ENCODE measurements at regions not wholly inside any gene's neighbourhood (a gene's known extent, or its start where the extent isn't known, plus 50 kb on each side); places are given as distances from the start of the nearest gene placed in this dataset.

GRCh38 chr4:79831119-79831528, 241.9 kb downstream of the ANTXR2 start (continued):
- TF ChIP-seq ATF3 (IDR thresholded peaks at IDR 0.05; ENCODE audit: borderline replicate concordance, extremely low read depth, low read depth, low read length) (no peak), SRF (IDR thresholded peaks at IDR 0.05; ENCODE audit: low read depth in 2 of 2, low read length in 2 of 2) (no peak), NFYA (IDR thresholded peaks at IDR 0.05; ENCODE audit: borderline replicate concordance, low read depth, low read length) (no peak), SREBF1 (IDR thresholded peaks at IDR 0.05; ENCODE audit: low read length) (no peak), ESRRA (IDR thresholded peaks at IDR 0.05; ENCODE audit: low read length) (no peak), CREM (IDR thresholded peaks at IDR 0.05; ENCODE audit: low read depth) (no peak), CEBPZ (IDR thresholded peaks at IDR 0.05; ENCODE audit: low read depth, low read length) (no peak), NR2F1 (conservative IDR thresholded peaks at IDR 0.05) (no peak), TAF1 (IDR thresholded peaks at IDR 0.05; ENCODE audit: borderline replicate concordance, low read depth, low read length) (no peak)

- in situ Hi-C loops (cut with MboI) (no loop called here), intact Hi-C loops (cut with micrococcal nuclease; ENCODE audit: unreplicated experiment) (no loop called here)
- RAD21 ChIA-PET (ENCODE audit: unreplicated experiment) = no interaction called here
- TF ChIP-seq MYB (IDR thresholded peaks at IDR 0.05; ENCODE audit: borderline replicate concordance, low read depth, low read length) (no peak), MEF2B (IDR thresholded peaks at IDR 0.05; ENCODE audit: partially characterized antibody, poor library complexity, severe bottlenecking) (no peak), BCL11A (IDR thresholded peaks at IDR 0.05; ENCODE audit: low read depth, low read length) (no peak), HCFC1 (IDR thresholded peaks at IDR 0.05; ENCODE audit: low read length) (no peak), TCF7 (IDR thresholded peaks at IDR 0.05; ENCODE audit: borderline replicate concordance) (no peak), POLR2AphosphoS2 (IDR thresholded peaks at IDR 0.05; ENCODE audit: low read depth, low read length) (no peak), FOXK2 (IDR thresholded peaks at IDR 0.05) (no peak), ZBTB33 (IDR thresholded peaks at IDR 0.05) (no peak), LARP7 (IDR thresholded peaks at IDR 0.05) (no peak)
Measured at GRCh38 chr4:79827283-79827682, 245.7 kb downstream of the ANTXR2 start.

More at GRCh38 chr4:79827283-79827682, 245.7 kb downstream of the ANTXR2 start:
- Histone ChIP-seq H2AFZ (ENCODE audit: control insufficient read depth, low read depth, low read length) (no peak overlapping the region), H3K4me1 (ENCODE audit: control insufficient read depth, insufficient read depth, low read length) (no peaks in the 10 kb centered on the region), H4K20me1 (ENCODE audit: control insufficient read depth, insufficient read depth) (no peaks in the 10 kb centered on the region), H3K27me3 (replicated peaks in 1 of 2; ENCODE audit: control insufficient read depth in 2 of 2, insufficient read depth in 2 of 2, low read length in 1 of 2) (no peaks in the 10 kb centered on the region), H3K9me3 (replicated peaks; ENCODE audit: control insufficient read depth, insufficient read depth, low read length) (no peaks in the 10 kb centered on the region), H3K4me3 (no peak overlapping the region), H3K27ac (ENCODE audit: control insufficient read depth, insufficient read depth) (no peak overlapping the region), H3K4me2 (ENCODE audit: control insufficient read depth, insufficient read depth) (no peak overlapping the region), H3K36me3 (ENCODE audit: control insufficient read depth in 2 of 2, insufficient read depth in 2 of 2, low read length in 1 of 2) (no peaks in the 10 kb centered on the region), H3K79me2 (ENCODE audit: control insufficient read depth, insufficient read depth, low read length) (no peaks in the 10 kb centered on the region), H3K9ac (ENCODE audit: control insufficient read depth, insufficient read depth, low read length) (no peak overlapping the region)
- no TSS peak for BruUV-seq (replicated peaks)
- WGBS (ENCODE audit: insufficient coverage, insufficient replicate concordance, low lambda C conversion rate, missing lambda C conversion rate) = 16% methylated on average over 5 of the region's 5 CpGs
- FAIRE-seq (no peak), DNase-seq (ENCODE audit: low read depth, low spot score) (no peak), ATAC-seq (no peak)
- SMC1A ChIA-PET (ENCODE audit: uncharacterized antibody, unreplicated experiment) = no interaction called here
- POLR2A ChIA-PET = no interaction called here
- CTCF ChIA-PET = no interaction called here
